GM12878 (cell line): ENCODE measurements at regions not wholly inside any gene's neighbourhood (a gene's known extent, or its start where the extent isn't known, plus 50 kb on each side); places are given as distances from the start of the nearest gene placed in this dataset.
A peak's percentile ranks its signal among the peaks of the same experiment; 100 is the strongest.

Experiments used
- ATAC-seq: fragments of 200-7000 bp; cut with Tn5 transposase; 3 replicates; pipeline ENCODE4 v1.9.1; 2020; ENCODE audit warnings: mild to moderate bottlenecking, moderate library complexity
- BruUV-seq: library from RNA; stranded (reverse); fragments of 400-500 nt; replicated peaks from 2 replicates; lab custom pipeline; 2021; lab: Mats Ljungman, UMichigan
- CTCF ChIA-PET: fragments of 300-600 bp; sonication (Branson Sonifier 250); formaldehyde crosslinking; extraction: SDS; loops from one replicate; lab custom pipeline; 2021; ENCODE audit warnings: inconsistent platforms; lab: Yijun Ruan, JAX
- POLR2A ChIA-PET: fragments of 350-600 bp; formaldehyde crosslinking; extraction: SDS; loops from one replicate; lab custom pipeline; 2021; ENCODE audit warnings: inconsistent platforms; lab: Charles Lee
- RAD21 ChIA-PET: fragments of 300-600 bp; sonication (Branson Sonifier 250); formaldehyde crosslinking; loops from one replicate; lab custom pipeline; 2023; ENCODE audit warnings: antibody characterized with exemption; ENCODE audit not compliant: unreplicated experiment; lab: Charles Lee
- SMC1A ChIA-PET: fragments of 300-600 bp; sonication (Branson Sonifier 250); formaldehyde crosslinking; loops from one replicate; lab custom pipeline; 2023; ENCODE audit not compliant: unreplicated experiment, uncharacterized antibody; lab: Charles Lee
- DNase-seq: peaks from one replicate; pipeline ENCODE4 v3.0.0-alpha.2; 2011; ENCODE audit warnings: low read depth, low spot score
- FAIRE-seq: peaks from 3 replicates; lab custom pipeline; 2011; peaks lifted over from hg19 to GRCh38; lab: Jason Lieb, UNC
- H2AFZ ChIP-seq: 2 replicates; pipeline ENCODE4 v1.6.0; 2011; ENCODE audit warnings: low read depth, low read length, control low read depth; ENCODE audit not compliant: control insufficient read depth
- H3K27ac ChIP-seq: 2 replicates; pipeline ENCODE4 v1.5.1; 2011; ENCODE audit warnings: control low read depth; ENCODE audit not compliant: control insufficient read depth, insufficient read depth
- H3K27me3 ChIP-seq, 2 experiments: replicated peaks in 1 of 2; 2 replicates each; pipeline versions ENCODE4 v1.6.0 to v1.6.1; 2011; ENCODE audit warnings: low read length in 1 of 2; ENCODE audit not compliant: control insufficient read depth in 2 of 2, insufficient read depth in 2 of 2
- H3K36me3 ChIP-seq, 2 experiments: 2 replicates each; pipeline ENCODE4 v1.5.1; 2011; ENCODE audit warnings: low read length in 1 of 2; ENCODE audit not compliant: control insufficient read depth in 2 of 2, insufficient read depth in 2 of 2
- H3K4me1 ChIP-seq: 2 replicates; pipeline ENCODE4 v1.6.1; 2011; ENCODE audit warnings: mild to moderate bottlenecking, low read length, moderate library complexity, mixed read lengths; ENCODE audit not compliant: control insufficient read depth, insufficient read depth
- H3K4me2 ChIP-seq: 2 replicates; pipeline ENCODE4 v1.6.0; 2011; ENCODE audit warnings: control low read depth; ENCODE audit not compliant: control insufficient read depth, insufficient read depth
- H3K4me3 ChIP-seq: fragments of 200-600 bp; sonication (generic); 2 replicates; pipeline ENCODE4 v1.5.1; 2016
- H3K79me2 ChIP-seq: 2 replicates; pipeline ENCODE4 v1.6.0; 2011; ENCODE audit warnings: low read length; ENCODE audit not compliant: control insufficient read depth, insufficient read depth
- H3K9ac ChIP-seq: 2 replicates; pipeline ENCODE4 v1.8.0; 2011; ENCODE audit warnings: low read length, control low read depth, mixed read lengths; ENCODE audit not compliant: control insufficient read depth, insufficient read depth
- H3K9me3 ChIP-seq: replicated peaks from 3 replicates; pipeline ENCODE4 v1.5.1; 2011; ENCODE audit warnings: mild to moderate bottlenecking, low read length; ENCODE audit not compliant: control insufficient read depth, insufficient read depth
- H4K20me1 ChIP-seq: 2 replicates; pipeline ENCODE4 v1.6.0; 2011; ENCODE audit not compliant: control insufficient read depth, insufficient read depth
- BRCA1 ChIP-seq: IDR thresholded peaks from 2 replicates; pipeline ENCODE4 v1.6.1; 2011; ENCODE audit warnings: low read depth, low read length, improper control_type of control experiment
- CBX3 ChIP-seq: fragments of 200-600 bp; sonication (generic); IDR thresholded peaks from 2 replicates; pipeline ENCODE4 v1.6.1; 2016; ENCODE audit warnings: low read depth, borderline replicate concordance
- CREM ChIP-seq: IDR thresholded peaks from 2 replicates; pipeline ENCODE4 v1.6.1; 2014; ENCODE audit warnings: antibody characterized with exemption, low read depth
- ETV6 ChIP-seq, 2 experiments: fragments of 450-650 bp in 1 of 2; IDR thresholded peaks in 1 of 2; conservative IDR thresholded peaks in 1 of 2; 2 replicates each; pipeline ENCODE4 v1.6.1; 2014; ENCODE audit warnings: antibody characterized with exemption in 1 of 2, borderline replicate concordance in 1 of 2, low read depth in 1 of 2, mild to moderate bottlenecking in 1 of 2, moderate library complexity in 1 of 2
- POLR2AphosphoS2 ChIP-seq: IDR thresholded peaks from 2 replicates; pipeline ENCODE4 v1.6.1; 2011; ENCODE audit warnings: low read depth, mild to moderate bottlenecking, low read length, improper control_type of control experiment, moderate library complexity
- SIX5 ChIP-seq: IDR thresholded peaks from 2 replicates; pipeline ENCODE4 v1.6.1; 2011; ENCODE audit warnings: mild to moderate bottlenecking, low read depth, low read length, moderate library complexity; ENCODE audit not compliant: severe bottlenecking
- WGBS: methylation state at CpG from one replicate; pipeline ENCODE4 v1.1.6; 2016; ENCODE audit warnings: low lambda C conversion rate; ENCODE audit not compliant: insufficient replicate concordance, insufficient coverage; ENCODE audit errors: missing lambda C conversion rate; 5-methylcytosine and 5-hydroxymethylcytosine counted together
- in situ Hi-C: fragments of 300-500 bp; cut with MboI; formaldehyde crosslinking; loops from 9 replicates; pipeline ENCODE4 v1.14.3; 2018; ENCODE audit warnings: mixed read lengths
- intact Hi-C: fragments of 100-400 bp; cut with micrococcal nuclease; formaldehyde crosslinking; loops from one replicate; pipeline ENCODE4 v1.14.2; 2022; ENCODE audit not compliant: unreplicated experiment
- TF ChIP-seq, protein P1 (sequence below), 3 experiments: IDR thresholded peaks in 2 of 3; conservative IDR thresholded peaks in 1 of 3; 2 replicates each; pipeline ENCODE4 v1.5.1; 2011; ENCODE audit warnings: low read depth in 3 of 3, low read length in 3 of 3, mild to moderate bottlenecking in 3 of 3, control low read depth in 2 of 3, moderate library complexity in 2 of 3, inconsistent platforms in 1 of 3, mixed read lengths in 1 of 3; ENCODE audit not compliant: control insufficient read depth in 2 of 3, insufficient read depth in 1 of 3; ENCODE audit errors: extremely low read depth in 1 of 3
- TF ChIP-seq, protein P2 (sequence below): fragments of 450-650 bp; formaldehyde crosslinking; IDR thresholded peaks from 2 replicates; pipeline ENCODE4 v1.5.0; 2022; ENCODE audit warnings: mild to moderate bottlenecking, missing genetic modification characterization

DNA sequence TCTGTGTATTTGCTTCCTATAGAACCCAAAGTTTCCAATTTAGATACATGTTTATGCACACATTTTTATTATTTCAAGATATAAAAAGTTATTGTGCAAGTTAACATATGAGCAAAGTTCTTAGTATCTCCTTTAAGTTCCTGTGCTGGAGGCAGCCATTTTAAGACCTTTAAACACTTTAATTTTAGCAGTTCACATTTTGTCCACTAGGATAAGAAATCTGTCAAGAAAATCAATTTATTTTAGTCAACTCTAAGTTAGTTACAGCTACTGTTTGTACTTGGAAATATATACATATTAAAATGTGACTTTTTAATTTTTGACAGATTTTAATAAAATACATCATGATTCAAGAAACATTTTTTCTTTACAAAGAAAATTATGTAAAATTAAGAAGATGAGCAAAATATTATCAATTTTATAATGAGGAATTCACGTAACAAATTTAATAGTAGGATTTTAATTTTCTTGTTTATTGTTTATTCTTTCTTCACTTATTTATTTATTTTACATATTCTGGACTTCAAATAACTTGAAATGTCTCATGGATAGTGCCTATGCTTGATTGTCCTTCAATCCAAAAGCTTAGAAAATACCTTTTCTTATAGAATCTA lies 402.6 kb upstream of the GBE1 start:
- ATAC-seq (no peak), DNase-seq (no peak), FAIRE-seq (no peak)
- Histone ChIP-seq H3K36me3 (no peaks in the 10 kb centered on the region), H3K4me1 (no peaks in the 10 kb centered on the region), H4K20me1 (no peaks in the 10 kb centered on the region), H2AFZ (peak overlapping the region; percentile 47), H3K4me2 (no peak overlapping the region), H3K4me3 (no peak overlapping the region)
- RAD21 ChIA-PET, result no interaction called here
- 0% methylated on average over 1 of the region's 1 CpG for WGBS
- no TSS peak for BruUV-seq
- POLR2A ChIA-PET, result no interaction called here
- intact Hi-C loops, result no loop called here
- SMC1A ChIA-PET, result no interaction called here
- in situ Hi-C loops, result no loop called here
- TF ChIP-seq SIX5 (no peak), CREM (no peak), CBX3 (no peak), BRCA1 (no peak), POLR2AphosphoS2 (no peak), ETV6 (conservative IDR thresholded peaks at IDR 0.05 in 1 of 2, IDR thresholded peaks at IDR 0.05 in 1 of 2; ENCODE audit: borderline replicate concordance in 1 of 2, low read depth in 1 of 2) (no peak)
- TF ChIP-seq, protein P1, sequence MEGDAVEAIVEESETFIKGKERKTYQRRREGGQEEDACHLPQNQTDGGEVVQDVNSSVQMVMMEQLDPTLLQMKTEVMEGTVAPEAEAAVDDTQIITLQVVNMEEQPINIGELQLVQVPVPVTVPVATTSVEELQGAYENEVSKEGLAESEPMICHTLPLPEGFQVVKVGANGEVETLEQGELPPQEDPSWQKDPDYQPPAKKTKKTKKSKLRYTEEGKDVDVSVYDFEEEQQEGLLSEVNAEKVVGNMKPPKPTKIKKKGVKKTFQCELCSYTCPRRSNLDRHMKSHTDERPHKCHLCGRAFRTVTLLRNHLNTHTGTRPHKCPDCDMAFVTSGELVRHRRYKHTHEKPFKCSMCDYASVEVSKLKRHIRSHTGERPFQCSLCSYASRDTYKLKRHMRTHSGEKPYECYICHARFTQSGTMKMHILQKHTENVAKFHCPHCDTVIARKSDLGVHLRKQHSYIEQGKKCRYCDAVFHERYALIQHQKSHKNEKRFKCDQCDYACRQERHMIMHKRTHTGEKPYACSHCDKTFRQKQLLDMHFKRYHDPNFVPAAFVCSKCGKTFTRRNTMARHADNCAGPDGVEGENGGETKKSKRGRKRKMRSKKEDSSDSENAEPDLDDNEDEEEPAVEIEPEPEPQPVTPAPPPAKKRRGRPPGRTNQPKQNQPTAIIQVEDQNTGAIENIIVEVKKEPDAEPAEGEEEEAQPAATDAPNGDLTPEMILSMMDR (IDR thresholded peaks at IDR 0.05 in 2 of 3, conservative IDR thresholded peaks at IDR 0.05 in 1 of 3; ENCODE audit: control insufficient read depth in 2 of 3, extremely low read depth in 1 of 3, insufficient read depth in 1 of 3, low read depth in 3 of 3, low read length in 3 of 3), result peak in 1 of 3 experiments; percentile 7; a peak in 1 of 6 replicates
- TF ChIP-seq, protein P2, sequence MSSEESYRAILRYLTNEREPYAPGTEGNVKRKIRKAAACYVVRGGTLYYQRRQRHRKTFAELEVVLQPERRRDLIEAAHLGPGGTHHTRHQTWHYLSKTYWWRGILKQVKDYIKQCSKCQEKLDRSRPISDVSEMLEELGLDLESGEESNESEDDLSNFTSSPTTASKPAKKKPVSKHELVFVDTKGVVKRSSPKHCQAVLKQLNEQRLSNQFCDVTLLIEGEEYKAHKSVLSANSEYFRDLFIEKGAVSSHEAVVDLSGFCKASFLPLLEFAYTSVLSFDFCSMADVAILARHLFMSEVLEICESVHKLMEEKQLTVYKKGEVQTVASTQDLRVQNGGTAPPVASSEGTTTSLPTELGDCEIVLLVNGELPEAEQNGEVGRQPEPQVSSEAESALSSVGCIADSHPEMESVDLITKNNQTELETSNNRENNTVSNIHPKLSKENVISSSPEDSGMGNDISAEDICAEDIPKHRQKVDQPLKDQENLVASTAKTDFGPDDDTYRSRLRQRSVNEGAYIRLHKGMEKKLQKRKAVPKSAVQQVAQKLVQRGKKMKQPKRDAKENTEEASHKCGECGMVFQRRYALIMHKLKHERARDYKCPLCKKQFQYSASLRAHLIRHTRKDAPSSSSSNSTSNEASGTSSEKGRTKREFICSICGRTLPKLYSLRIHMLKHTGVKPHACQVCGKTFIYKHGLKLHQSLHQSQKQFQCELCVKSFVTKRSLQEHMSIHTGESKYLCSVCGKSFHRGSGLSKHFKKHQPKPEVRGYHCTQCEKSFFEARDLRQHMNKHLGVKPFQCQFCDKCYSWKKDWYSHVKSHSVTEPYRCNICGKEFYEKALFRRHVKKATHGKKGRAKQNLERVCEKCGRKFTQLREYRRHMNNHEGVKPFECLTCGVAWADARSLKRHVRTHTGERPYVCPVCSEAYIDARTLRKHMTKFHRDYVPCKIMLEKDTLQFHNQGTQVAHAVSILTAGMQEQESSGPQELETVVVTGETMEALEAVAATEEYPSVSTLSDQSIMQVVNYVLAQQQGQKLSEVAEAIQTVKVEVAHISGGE, result no peak
- TF ChIP-seq, all 136 proteins: peak for 1
- no peak overlapping the region for H3K27ac ChIP-seq
- H3K9ac ChIP-seq, result no peak overlapping the region
- H3K9me3 ChIP-seq, result no peaks in the 10 kb centered on the region
- CTCF ChIA-PET, result no interaction called here
- no peaks in the 10 kb centered on the region for H3K79me2 ChIP-seq
- H3K27me3 ChIP-seq, result no peaks in the 10 kb centered on the region
